A673 (cell line): ENCODE measurements at regions not wholly inside any gene's neighbourhood (a gene's known extent, or its start where the extent isn't known, plus 50 kb on each side); places are given as distances from the start of the nearest gene placed in this dataset.

Source experiments
- BruUV-seq: library from RNA; stranded (reverse); fragments of 400-500 nt; replicated peaks from 2 replicates; lab custom pipeline; 2021; lab: Mats Ljungman, UMichigan
- CTCF ChIA-PET: fragments of 300-600 bp; sonication (Branson Sonifier 250); formaldehyde crosslinking; loops from one replicate; lab custom pipeline; 2022; ENCODE audit warnings: antibody characterized with exemption; lab: Charles Lee
- POLR2A ChIA-PET: fragments of 300-600 bp; sonication (Branson Sonifier 250); formaldehyde crosslinking; loops from one replicate; lab custom pipeline; 2022; ENCODE audit warnings: antibody characterized with exemption; ENCODE audit not compliant: low non-redundant PET; lab: Charles Lee
- DNase-seq: peaks from one replicate; pipeline ENCODE4 v3.0.0-alpha.2; 2015; ENCODE audit warnings: low spot score
- H3K27ac ChIP-seq: fragments of 200-600 bp; sonication (generic); 2 replicates; pipeline ENCODE4 v1.5.1; 2016; ENCODE audit warnings: mixed run types, low read depth, mild to moderate bottlenecking, mixed read lengths, antibody characterized with exemption, low read length; ENCODE audit not compliant: poor library complexity, severe bottlenecking
- H3K27me3 ChIP-seq: fragments of 200-600 bp; sonication (generic); replicated peaks from 2 replicates; pipeline ENCODE4 v1.6.1; 2017; ENCODE audit warnings: mixed run types, low read depth, mild to moderate bottlenecking, mixed read lengths, antibody characterized with exemption, low read length; ENCODE audit not compliant: insufficient read depth, poor library complexity
- H3K36me3 ChIP-seq: fragments of 200-600 bp; sonication (generic); 2 replicates; pipeline ENCODE4 v1.6.1; 2016; ENCODE audit warnings: mixed run types, mild to moderate bottlenecking, mixed read lengths, antibody characterized with exemption, low read length; ENCODE audit not compliant: insufficient read depth, poor library complexity, severe bottlenecking
- H3K4me1 ChIP-seq: fragments of 200-600 bp; sonication (generic); 2 replicates; pipeline ENCODE4 v1.6.1; 2017; ENCODE audit warnings: mixed run types, mild to moderate bottlenecking, mixed read lengths, antibody characterized with exemption, low read length; ENCODE audit not compliant: insufficient read depth, poor library complexity, severe bottlenecking
- H3K4me3 ChIP-seq: fragments of 200-600 bp; sonication (generic); 2 replicates; pipeline ENCODE4 v1.5.1; 2016; ENCODE audit warnings: low read depth, mixed run types, mild to moderate bottlenecking, mixed read lengths, low read length; ENCODE audit not compliant: poor library complexity, severe bottlenecking
- H3K9me3 ChIP-seq: fragments of 200-600 bp; sonication (generic); 2 replicates; pipeline ENCODE4 v1.6.1; 2016; ENCODE audit warnings: mixed run types, low read depth, mild to moderate bottlenecking, mixed read lengths, antibody characterized with exemption, low read length; ENCODE audit not compliant: poor library complexity, severe bottlenecking
- EZH2 ChIP-seq: fragments of 200-600 bp; sonication (generic); IDR thresholded peaks from 2 replicates; pipeline ENCODE4 v1.6.1; 2017; ENCODE audit warnings: borderline replicate concordance, low read depth, mild to moderate bottlenecking, mixed read lengths, antibody characterized with exemption, low read length; ENCODE audit not compliant: poor library complexity, severe bottlenecking
- intact Hi-C: fragments of 100-400 bp; cut with micrococcal nuclease; formaldehyde crosslinking; loops from one replicate; pipeline ENCODE4 v1.10.0; 2022; ENCODE audit not compliant: unreplicated experiment
- TF ChIP-seq, protein P1 (sequence below): fragments of 300-800, 200-600 bp; sonication (generic); conservative IDR thresholded peaks from 2 replicates; pipeline ENCODE4 v1.5.1; 2017; ENCODE audit warnings: low read depth, mild to moderate bottlenecking, antibody characterized with exemption, low read length, moderate library complexity, mixed read lengths

DNA sequence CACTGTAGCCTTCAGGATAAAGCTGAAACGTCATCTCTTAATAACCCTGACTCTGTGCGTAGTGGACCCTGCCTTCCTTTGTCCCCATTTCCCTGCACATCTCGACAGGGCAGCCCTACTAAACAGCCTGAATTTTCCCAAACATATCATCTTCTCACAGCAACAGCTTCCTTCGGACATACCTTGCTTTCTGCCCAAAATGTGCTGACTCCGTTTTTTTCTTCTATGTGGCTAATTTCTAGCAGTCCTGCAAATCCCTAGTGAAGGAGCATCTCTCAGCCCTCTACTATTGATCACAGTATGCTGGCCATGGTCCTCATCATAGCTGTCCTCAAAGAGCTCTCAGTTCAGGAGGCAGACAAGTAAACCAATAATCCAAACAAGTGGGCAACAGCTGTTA, 53.1 kb upstream of the PCED1B start:
- Histone ChIP-seq H3K9me3 (no peaks in the 10 kb centered on the region), H3K27me3 (no peaks in the 10 kb centered on the region), H3K4me1 (no peaks in the 10 kb centered on the region), H3K4me3 (no peak overlapping the region), H3K27ac (no peak overlapping the region), H3K36me3 (no peaks in the 10 kb centered on the region)
- ChIA-PET POLR2A (no interaction called here), CTCF (no interaction called here)
- intact Hi-C loops: loop anchor here (10.0 kb wide), 1 partner anchor 871 kb away; no protein-coding TSS in a partner anchor
- DNase-seq: no peak
- TF ChIP-seq, protein P1, sequence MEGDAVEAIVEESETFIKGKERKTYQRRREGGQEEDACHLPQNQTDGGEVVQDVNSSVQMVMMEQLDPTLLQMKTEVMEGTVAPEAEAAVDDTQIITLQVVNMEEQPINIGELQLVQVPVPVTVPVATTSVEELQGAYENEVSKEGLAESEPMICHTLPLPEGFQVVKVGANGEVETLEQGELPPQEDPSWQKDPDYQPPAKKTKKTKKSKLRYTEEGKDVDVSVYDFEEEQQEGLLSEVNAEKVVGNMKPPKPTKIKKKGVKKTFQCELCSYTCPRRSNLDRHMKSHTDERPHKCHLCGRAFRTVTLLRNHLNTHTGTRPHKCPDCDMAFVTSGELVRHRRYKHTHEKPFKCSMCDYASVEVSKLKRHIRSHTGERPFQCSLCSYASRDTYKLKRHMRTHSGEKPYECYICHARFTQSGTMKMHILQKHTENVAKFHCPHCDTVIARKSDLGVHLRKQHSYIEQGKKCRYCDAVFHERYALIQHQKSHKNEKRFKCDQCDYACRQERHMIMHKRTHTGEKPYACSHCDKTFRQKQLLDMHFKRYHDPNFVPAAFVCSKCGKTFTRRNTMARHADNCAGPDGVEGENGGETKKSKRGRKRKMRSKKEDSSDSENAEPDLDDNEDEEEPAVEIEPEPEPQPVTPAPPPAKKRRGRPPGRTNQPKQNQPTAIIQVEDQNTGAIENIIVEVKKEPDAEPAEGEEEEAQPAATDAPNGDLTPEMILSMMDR: no peak
- TF ChIP-seq EZH2: no peak
- no TSS peak for BruUV-seq
